HG03571 (cell line): ENCODE measurements at regions not wholly inside any gene's neighbourhood (a gene's known extent, or its start where the extent isn't known, plus 50 kb on each side); places are given as distances from the start of the nearest gene placed in this dataset.

Source experiments
- ATAC-seq: cut with Tn5 transposase; IDR thresholded peaks from one replicate; pipeline ENCODE4 v1.9.1; 2021; ENCODE audit not compliant: unreplicated experiment

DNA sequence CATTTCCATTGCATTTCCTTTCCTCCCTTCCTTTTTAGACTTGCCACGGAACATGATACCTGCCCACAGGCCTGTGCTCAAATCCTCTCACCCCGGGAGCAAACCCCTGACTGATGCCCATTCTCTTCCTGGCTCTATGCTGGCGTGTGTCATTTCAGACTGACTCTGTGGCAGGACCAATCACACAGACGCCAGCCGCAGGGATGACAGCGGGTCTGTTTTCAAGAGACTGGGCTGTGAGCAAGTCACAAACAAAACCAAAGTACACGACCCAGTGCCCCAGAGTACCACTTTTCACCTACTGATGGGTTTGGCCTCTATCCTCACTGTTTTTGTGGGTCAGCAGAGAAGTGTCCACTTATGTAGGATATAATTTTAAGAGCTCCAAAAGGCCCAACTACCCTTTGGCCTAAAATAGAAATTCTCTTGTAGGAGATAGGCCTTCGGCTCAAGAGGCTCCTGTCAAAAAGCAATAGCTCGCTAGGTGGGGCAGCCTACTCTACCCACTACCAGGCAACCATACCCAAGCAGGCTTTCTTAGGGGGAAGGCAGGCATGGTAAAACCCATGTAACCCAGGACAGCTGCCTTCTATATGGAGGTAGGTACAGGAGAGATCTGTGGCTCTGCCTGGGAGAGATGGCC is 215.7 kb downstream of the CDC5L start:
- ATAC-seq, result no peak

DNA sequence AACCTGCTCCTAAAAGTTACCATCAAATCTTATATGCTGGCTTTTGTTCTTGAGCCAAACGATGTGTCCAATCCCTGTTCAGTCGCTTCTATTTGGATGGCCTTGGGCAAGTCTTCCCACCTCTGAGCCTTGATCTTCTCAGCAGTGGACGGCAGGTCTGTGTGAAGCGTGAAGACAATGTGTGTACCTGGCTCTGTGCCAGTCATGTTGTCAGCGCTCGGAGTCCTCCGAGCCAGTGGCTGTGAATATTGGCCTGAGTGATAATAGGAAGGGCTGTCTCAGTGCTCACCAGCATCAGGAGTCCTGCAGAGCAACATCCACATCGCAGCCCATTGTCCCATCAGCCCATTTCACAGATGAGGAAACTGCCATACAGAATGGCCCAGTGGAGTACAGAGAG is 219.0 kb downstream of the CDC5L start:
- ATAC-seq, result no peak

DNA sequence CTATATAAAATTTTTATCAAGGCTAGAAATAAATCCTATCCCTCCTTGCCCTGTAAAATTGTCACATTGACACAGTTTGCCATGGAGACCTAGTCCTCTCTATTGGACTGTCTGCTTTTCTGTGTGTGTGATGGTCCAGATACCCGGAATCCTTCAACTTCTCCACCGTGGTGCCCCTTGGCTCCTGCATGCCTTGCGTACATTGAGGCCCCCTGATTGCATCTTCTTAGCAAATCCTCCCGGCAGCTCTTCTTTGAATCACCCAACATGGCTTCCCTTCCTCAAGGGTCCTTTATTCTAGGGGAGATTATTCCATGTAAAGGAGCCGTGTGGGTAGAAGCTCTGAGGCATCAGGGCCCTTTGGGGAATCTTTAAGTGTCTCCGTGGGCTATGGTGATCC is 219.5 kb downstream of the CDC5L start:
- ATAC-seq, result no peak

DNA sequence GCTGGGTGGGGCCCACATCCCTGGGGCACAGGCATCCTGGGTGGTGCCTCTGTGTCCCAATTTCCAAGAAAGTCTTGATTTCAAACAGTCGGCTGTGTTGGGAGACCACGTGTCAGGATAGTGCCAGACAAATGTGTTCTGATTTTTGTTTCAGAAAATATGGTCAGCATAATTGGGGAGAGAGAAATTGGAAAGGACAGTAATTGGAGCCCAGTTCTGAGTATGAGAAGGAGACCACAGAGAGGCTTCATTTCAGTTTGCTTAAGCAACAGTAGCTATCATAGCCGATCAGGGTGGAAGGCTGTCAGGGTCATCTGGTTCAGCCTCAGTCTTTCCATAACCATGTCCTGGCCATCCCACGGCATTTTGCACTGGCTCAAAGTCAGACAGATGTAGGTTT is 220.7 kb downstream of the CDC5L start:
- no peak for ATAC-seq

DNA sequence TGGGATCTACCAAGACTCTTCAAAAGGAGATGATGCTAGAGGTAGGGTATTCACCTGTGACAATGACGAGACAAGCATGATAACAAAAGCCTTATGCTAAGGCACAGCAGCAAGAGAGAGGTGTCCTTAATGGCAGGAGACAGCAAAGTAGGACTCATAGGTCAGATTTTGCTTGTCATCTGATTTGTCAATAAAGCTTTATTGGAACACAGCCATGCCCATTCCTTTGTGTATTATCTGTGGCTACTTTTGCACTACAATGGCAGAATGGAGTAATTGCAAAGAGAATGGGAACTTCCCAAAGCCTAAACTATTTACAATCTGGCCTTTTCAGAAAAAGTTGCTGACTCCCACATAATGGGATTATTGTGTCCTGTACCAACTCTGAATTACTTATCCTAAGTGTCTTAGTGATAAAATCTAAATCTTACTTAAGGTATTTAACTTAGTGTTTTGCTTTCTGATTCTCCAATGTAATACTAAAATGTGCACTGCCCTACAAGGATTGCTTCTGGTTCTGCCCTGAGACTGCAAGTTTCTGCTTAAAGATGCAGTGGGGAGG is 221.6 kb downstream of the CDC5L start:
- no peak for ATAC-seq

DNA sequence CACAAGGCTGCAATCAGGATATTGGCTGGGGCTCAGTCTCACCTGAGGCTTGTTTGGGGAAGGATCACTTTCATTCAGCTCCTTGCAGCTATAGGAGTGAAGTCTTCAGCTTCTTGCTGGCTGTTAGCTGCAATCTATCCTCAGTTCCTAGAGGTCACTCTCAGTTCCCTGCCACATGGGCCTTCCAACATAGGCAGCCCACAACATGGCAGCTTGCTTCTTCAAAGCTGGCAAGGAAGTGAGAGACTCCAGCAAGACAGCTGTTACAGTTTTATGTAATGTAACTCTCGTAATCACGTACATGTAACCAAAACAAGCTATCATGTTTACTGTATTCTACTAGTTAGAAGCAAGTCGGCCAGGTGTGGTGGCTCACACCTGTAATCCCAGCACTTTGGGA is 226.9 kb downstream of the CDC5L start:
- no peak for ATAC-seq

DNA sequence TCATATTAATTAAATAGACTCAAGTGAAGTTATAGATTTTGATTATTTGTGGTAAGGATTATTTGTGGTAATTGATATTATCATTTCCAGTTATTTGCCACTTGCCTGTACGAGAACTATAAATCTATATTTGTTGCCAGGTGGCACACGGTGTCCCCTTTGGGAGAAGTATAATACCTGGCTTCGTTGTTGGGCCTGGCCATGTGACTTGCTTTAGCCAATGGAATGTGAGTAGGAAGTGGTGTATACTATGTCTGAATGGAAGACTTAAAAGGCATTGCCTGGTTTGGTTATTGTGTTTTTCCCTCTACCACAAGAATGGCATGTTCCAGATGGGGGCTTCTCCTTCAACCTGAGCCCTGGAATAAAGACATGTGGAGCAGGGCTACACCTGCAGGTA is 228.1 kb downstream of the CDC5L start:
- no peak for ATAC-seq

DNA sequence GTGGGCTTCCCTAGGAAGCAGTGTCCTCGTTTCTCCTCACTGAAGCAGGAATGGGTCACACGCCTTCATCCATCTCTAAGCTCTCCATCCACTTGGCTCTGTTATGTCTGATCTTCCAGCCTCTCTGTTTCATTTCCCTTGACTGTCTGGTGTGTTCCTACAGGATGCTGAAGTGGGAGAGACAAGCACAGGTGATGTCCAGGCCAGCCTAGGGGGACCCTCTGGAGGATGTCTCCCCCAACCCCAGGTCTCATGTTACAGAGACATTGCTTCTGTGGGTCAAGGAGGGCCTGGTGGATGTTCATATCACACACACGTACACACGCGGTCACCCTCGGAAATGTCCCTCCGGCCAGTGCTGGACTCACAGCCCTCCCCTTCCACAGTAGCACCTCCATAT is 229.9 kb downstream of the CDC5L start:
- no peak for ATAC-seq

DNA sequence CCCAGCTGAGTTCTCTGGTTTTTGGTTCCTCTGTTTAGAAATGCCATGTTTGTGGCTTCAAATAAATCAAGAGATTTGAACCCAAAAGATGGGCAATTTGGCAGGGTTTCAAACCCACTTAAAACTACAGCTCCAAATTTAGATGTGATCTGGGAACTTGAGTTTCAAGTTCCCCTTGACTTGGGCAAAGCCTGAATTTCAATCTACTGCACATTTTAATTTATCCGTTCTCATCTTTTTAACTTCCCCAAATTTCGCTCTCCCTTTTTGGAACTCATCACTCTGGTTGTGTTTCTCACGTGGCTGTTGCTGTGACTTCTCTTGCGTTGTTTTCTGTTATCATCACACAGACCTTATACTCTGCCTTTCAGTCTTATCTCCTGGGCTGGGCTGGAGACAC is 230.9 kb downstream of the CDC5L start:
- no peak for ATAC-seq

DNA sequence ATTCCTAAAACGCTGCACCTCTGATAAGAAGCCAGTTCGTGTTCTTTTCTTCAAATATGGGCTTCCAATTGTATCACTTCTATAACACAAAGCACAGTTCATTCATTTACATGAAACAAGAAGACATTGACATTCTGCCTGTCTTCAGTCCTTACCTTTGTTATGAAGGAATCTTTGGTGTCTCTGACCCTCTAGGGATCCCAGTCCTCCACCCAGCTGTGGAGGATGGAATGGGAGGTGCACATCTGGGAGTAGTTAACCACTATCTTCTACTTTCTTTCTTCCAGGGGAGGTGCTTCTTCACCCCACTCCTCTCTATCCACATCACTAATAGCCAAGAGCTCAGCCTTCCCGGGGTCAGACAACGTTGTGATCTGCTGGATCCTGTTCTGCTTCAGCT is 233.4 kb downstream of the CDC5L start:
- ATAC-seq, result no peak

DNA sequence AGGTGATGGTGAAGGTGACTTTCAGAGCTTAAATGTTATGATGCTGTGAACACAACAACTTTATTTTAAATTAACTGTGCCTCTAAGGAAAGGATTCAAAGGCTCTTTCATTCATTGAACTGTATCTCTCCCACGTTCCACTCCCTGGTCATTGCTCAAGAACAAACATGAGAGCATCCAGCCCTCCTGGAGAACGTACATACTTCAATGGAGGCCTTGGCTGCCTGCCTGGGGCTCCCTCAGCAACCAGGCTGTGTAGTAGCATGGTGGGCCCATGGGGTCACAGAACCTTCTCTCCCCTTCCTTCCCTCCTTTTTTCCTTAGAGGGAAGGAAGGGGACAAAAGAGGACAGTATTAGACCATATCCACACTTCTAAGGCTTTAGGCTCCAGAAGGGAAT is 234.3 kb downstream of the CDC5L start:
- no peak for ATAC-seq

DNA sequence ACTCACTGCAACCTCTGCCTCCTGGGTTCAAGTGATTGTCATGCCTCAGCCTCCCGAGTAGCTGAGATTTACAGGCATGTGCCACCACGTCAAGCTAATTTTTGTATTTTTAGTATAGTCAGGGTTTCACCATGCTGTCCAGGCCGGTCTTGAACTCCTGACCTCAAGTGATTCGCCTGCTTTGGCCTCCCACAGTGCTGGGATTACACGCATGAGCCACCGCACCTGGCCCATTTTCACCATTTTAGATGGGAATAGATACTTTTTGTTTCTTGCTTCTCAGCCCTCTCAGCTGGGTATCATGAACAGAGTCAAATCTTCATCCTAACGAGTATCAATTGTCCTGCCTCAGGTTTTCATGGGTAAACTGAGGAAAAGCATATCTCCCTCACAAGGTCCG is 235.0 kb downstream of the CDC5L start:
- no peak for ATAC-seq

DNA sequence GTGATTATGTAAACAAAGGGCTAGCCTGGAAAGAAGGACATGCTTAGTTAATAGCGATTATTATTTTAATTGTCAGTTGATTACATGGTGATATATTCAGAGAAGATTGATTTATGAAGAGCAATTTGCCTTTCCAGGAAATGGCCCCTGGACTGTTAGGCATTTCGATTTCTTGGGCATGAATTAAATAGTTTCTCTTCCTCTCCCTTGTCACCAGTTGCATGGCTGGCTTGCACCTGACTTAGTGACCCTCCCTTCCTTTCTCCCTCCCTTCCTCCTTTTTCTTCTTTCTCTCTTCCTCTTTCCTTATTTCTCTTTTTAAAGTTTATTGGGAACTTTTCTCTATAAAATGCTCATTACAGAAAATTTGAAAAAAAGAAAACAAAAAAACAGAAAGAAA is 235.4 kb downstream of the CDC5L start:
- ATAC-seq, result no peak

DNA sequence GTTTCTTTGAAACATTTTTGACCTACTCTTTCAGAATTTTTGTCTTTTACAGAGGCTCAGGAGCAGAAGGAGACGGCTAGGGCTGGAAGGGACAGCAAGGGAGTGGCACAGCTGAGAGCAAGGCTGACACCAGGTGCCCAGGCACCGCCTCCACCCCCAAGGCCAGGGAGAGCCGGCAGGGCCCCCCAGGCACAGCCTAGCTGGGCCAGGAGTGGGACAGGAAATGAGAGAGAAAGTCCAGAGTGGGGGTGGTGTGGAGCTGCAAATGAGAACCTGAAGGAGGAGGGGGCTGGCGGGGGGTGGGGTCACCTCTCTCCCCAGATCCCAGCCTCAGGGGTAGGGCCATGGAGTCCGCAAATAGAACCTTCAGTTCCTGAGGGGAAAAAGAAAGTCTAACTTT is 236.7 kb downstream of the CDC5L start:
- no peak for ATAC-seq

DNA sequence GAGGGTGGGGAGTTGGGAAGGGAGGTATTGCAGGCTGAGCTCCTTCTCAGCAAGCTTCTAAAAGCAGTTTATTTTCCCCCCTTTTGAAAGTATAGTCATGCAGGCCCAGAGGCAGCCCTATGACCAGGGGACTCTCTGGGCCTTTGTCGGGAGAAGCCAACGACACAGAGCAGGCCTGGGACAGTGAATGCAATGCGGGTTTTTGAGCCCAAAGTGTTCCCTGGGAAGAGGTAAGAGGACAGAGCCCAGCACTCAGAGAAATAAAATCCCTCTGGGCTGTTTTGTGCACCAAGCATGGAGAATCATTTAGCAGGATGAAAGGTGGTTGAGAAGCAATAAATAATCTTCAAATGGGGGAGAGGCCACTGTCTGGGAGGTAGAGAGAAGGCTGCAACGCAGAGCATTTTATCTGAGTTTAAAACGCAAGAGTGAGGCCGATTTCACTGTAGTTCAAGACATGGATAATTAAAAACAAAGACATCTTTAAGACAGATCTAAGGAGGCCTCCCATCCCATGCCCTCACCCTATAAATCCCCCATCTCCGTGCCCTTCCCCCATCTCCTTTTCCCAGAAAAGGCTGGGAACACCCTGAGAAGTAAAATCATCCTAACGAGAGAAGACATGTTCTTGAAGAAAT is 237.5 kb downstream of the CDC5L start:
- no peak for ATAC-seq

DNA sequence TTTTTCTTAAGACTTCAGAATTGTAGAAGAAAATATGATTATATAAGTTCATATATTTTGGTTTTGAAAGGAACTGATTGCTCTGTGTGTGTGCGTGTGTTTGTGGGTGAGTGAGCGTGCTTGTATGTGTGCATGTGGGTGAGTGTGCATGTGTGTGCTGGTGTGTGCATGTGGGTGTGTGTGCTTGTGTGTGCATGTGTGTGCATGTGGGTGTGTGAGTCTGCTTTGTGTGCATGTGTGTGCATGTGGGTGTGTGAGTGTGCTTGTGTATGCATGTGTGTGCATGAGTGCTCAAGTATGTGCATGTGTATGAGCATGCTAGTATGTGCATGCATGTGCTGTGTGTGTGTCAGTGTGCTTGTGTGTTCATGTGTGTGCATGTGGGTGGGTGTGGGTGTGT is 238.5 kb downstream of the CDC5L start:
- no peak for ATAC-seq

DNA sequence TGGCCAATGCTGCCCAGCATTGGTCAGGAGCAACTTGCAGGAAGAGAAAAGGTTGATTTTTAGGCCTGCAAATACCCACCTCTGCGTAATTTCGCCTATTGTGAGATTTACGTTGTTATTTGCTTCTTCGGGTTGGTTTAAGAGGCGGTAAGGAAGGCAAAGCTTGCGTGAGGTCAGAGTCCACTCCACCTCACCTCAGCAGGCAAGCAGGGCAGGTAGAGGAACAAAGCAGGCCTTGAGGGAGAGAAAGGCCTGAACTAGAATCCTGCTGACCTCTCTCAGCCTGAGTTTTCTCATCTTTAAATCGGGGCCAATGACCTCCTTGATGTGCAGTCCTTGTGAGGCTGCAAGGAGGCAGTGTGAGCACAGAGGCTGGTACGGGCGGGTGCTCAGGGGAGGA is 239.1 kb downstream of the CDC5L start:
- no peak for ATAC-seq

DNA sequence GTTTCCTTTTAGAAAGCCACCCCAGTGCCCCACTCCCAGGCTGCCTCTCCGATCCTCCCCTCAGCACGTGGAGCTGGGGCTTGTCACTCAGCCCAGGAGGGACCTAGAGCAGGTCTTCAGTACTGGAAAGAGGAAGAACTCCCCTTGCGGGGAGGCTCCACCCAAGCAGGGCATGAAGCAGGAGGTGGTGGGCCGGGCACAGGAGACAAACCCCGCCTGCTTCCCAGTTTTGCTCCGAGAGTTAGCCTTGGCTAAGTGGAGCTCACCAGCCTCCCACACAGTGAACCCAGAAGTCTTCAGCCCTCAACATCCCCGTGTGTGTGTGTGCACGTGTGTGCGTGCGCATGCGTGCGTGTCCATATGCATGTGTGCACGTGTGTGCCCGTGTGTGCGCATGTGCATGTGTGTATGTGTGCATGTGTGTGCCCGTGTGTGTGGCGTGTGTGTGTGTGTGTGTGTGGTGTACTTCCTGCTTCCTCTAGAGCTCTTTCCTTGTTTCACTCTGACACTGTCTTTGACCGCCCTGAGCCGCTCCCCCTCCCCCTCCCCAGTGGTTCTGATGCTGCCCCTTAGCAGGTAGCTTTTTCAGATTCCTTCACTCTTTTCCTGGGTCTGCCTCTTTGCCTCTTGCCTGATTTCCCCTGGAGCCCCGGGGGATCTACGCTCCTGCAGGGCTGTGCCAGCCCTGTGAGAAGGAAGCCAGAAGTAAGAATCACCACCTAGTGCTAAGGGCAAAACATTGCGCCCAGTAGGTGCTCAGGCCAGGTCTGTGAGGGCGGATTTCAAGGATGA is 239.8 kb downstream of the CDC5L start:
- ATAC-seq, result no peak

DNA sequence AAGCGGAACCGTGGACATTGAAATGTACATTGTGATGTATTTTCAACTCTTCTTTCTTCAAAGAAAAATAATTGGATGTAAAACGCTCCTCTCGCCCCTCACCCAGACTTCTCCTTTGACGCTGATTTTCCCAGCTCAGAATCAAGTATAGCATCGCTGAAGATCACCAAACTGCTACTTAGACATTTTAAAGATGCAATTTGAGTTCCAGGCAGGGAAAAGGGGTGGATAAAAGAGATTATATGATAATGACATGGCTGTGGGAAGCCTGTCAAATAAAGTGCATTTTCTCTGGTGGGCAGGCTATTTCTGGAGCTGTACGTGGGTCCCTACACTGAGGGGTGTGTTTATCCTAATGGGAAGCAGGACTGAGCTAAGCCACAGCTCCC is 240.4 kb downstream of the CDC5L start:
- no peak for ATAC-seq

DNA sequence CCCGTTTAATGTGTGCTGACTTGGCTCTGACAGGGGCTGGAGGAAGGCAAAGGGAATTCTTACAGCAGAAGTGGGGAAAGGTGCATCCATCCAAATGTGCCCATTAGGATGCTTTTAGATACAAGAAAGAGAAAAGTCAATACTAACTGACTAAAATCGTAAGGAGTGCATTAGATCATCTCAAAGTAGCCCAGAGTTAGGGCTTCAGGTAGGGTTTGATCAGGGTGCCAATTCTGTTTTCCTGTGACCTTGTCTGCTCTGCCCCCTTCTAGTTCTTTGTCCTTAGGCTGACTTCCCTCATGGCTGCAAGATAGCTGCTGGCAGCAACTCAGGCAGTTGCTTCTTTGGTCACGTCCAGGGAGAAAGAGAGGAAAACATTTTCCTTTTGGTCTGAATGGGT is 240.8 kb downstream of the CDC5L start:
- no peak for ATAC-seq

DNA sequence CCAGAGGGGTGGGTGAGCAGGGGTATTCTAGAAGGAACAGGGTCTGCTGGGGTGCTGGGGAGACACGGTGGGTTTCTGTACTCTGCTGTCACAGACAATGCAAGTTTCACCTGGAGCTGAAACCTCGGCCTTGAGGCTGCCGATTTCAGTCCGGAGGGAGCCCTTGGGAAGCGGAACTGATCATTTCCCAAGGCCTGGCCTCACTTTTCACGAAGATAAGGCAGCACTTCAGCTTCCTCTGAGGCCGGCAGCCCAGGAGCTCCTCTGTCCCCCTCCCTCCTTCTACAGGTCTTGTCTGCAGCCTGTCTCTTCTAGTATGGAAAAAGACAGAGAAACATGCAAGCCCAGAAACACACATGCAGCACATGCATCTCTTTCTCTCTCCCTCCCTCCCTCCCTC is 242.1 kb downstream of the CDC5L start:
- no peak for ATAC-seq
